ENCODE measurements at regions not wholly inside any gene's neighbourhood (a gene's known extent, or its start where the extent isn't known, plus 50 kb on each side); places are given as distances from the start of the nearest gene placed in this dataset.

- no peak overlapping the region for H3K4me3 ChIP-seq
- intact Hi-C loops (cut with DNase I; ENCODE audit: low total_unique reads) = no loop called here
- TF ChIP-seq CTCF (IDR thresholded peaks at IDR 0.05) = no peak
- DNase-seq = no peak
- no peaks in the 10 kb centered on the region for H3K36me3 ChIP-seq
- H3K27me3 ChIP-seq = no peaks in the 10 kb centered on the region
- H3K4me1 ChIP-seq = no peaks in the 10 kb centered on the region
- H3K9me3 ChIP-seq = no peaks in the 10 kb centered on the region
- no peak overlapping the region for H3K27ac ChIP-seq
Observed at GRCh38 chr2:193520709-193521458, 1326.2 kb upstream of the TMEFF2 start.

- Histone ChIP-seq H3K27me3 (no peaks in the 10 kb centered on the region), H3K9me3 (no peaks in the 10 kb centered on the region), H3K4me3 (no peak overlapping the region), H3K27ac (no peak overlapping the region), H3K36me3 (no peaks in the 10 kb centered on the region), H3K4me1 (no peaks in the 10 kb centered on the region)
- no peak for DNase-seq
- no peak for TF ChIP-seq CTCF (IDR thresholded peaks at IDR 0.05)
- intact Hi-C loops (cut with DNase I; ENCODE audit: low total_unique reads) = no loop called here
Observed at GRCh38 chr2:193518041-193518817, 1323.5 kb upstream of the TMEFF2 start.

GRCh38 chr2:193517615-193518014 is 1322.9 kb upstream of the TMEFF2 start:
- intact Hi-C loops (cut with DNase I; ENCODE audit: low total_unique reads) = no loop called here
- no peak overlapping the region for H3K4me3 ChIP-seq
- H3K9me3 ChIP-seq = no peaks in the 10 kb centered on the region
- no peak for TF ChIP-seq CTCF (IDR thresholded peaks at IDR 0.05)
- no peaks in the 10 kb centered on the region for H3K36me3 ChIP-seq
- no peak for DNase-seq
- H3K27me3 ChIP-seq = no peaks in the 10 kb centered on the region
- H3K4me1 ChIP-seq = no peaks in the 10 kb centered on the region
- H3K27ac ChIP-seq = no peak overlapping the region

GRCh38 chr2:193506035-193506434 is 1311.3 kb upstream of the TMEFF2 start:
- intact Hi-C loops (cut with DNase I; ENCODE audit: low total_unique reads) = no loop called here
- Histone ChIP-seq H3K27me3 (no peaks in the 10 kb centered on the region), H3K4me1 (no peaks in the 10 kb centered on the region), H3K4me3 (no peak overlapping the region), H3K9me3 (no peaks in the 10 kb centered on the region), H3K36me3 (no peaks in the 10 kb centered on the region), H3K27ac (no peak overlapping the region)
- TF ChIP-seq CTCF (IDR thresholded peaks at IDR 0.05) = no peak
- DNase-seq = no peak

- H3K27me3 ChIP-seq = no peaks in the 10 kb centered on the region
- no peak overlapping the region for H3K4me3 ChIP-seq
- no peak overlapping the region for H3K27ac ChIP-seq
- intact Hi-C loops (cut with DNase I; ENCODE audit: low total_unique reads) = no loop called here
- no peaks in the 10 kb centered on the region for H3K36me3 ChIP-seq
- H3K9me3 ChIP-seq = no peaks in the 10 kb centered on the region
- no peaks in the 10 kb centered on the region for H3K4me1 ChIP-seq
- no peak for TF ChIP-seq CTCF (IDR thresholded peaks at IDR 0.05)
- DNase-seq = no peak
Observed at GRCh38 chr2:193505620-193506019, 1310.9 kb upstream of the TMEFF2 start.

Measured in tibial artery (tissue), 4 donors.